Tibial nerve (tissue), 4 donors: ENCODE measurements at regions not wholly inside any gene's neighbourhood (a gene's known extent, or its start where the extent isn't known, plus 50 kb on each side); places are given as distances from the start of the nearest gene placed in this dataset.
"Not testable (repeated sequence)": the region's sequence is repeated elsewhere in the genome, so short reads cannot be mapped to it uniquely, and the experiment has no call there.

ENCODE experiments used
- DNase-seq, 2 donors: peaks; one replicate each; pipeline ENCODE4 v3.0.0-alpha.2; 2019; ENCODE audit warnings: low spot score in 2 of 2
- H3K27ac ChIP-seq, 4 donors: fragments of 200-600 bp; sonication (generic) in 3 of 4; one replicate each; pipeline ENCODE4 v1.5.1; 2017 to 2019; ENCODE audit warnings: mild to moderate bottlenecking in 1 of 4
- H3K27me3 ChIP-seq, 2 donors: fragments of 200-600 bp; sonication (generic) in 1 of 2; one replicate each; pipeline versions ENCODE4 v1.5.1 to v1.6.0; 2017 to 2019
- H3K36me3 ChIP-seq, 3 donors: fragments of 200-600 bp; sonication (generic); one replicate each; pipeline ENCODE4 v1.5.1; 2018 to 2019
- H3K4me1 ChIP-seq, 4 donors: fragments of 200-600 bp; sonication (generic) in 3 of 4; one replicate each; pipeline ENCODE4 v1.5.1; 2017 to 2019
- H3K4me3 ChIP-seq, 4 donors: fragments of 200-600 bp; sonication (generic) in 3 of 4; one replicate each; pipeline ENCODE4 v1.5.1; 2017 to 2019; ENCODE audit warnings: mild to moderate bottlenecking in 1 of 4, moderate library complexity in 1 of 4
- H3K9me3 ChIP-seq, 4 donors: fragments of 200-600 bp; sonication (generic) in 3 of 4; one replicate each; pipeline ENCODE4 v1.5.1; 2017 to 2019
- CTCF ChIP-seq, 5 experiments: fragments of 200-600 bp in 3 of 5; fragments of 450-650 bp in 2 of 5; sonication (generic) in 3 of 5; IDR thresholded peaks; one replicate each; pipeline ENCODE4 v1.5.1; 2016 to 2019; ENCODE audit warnings: antibody characterized with exemption in 5 of 5, mild to moderate bottlenecking in 3 of 5, moderate library complexity in 2 of 5
- EP300 ChIP-seq, 2 donors: sonication (generic); formaldehyde crosslinking; IDR thresholded peaks; one replicate each; pipeline ENCODE4 v1.6.1; 2017; ENCODE audit warnings: antibody characterized with exemption in 2 of 2, mild to moderate bottlenecking in 1 of 2
- POLR2A ChIP-seq, 2 donors: fragments of 450-650 bp; IDR thresholded peaks; one replicate each; pipeline ENCODE4 v1.6.1; 2017; ENCODE audit warnings: antibody characterized with exemption in 2 of 2, mild to moderate bottlenecking in 2 of 2, moderate library complexity in 2 of 2
- WGBS, 2 donors: methylation state at CpG; one replicate each; pipeline ENCODE4 v1.1.5; 2018; 5-methylcytosine and 5-hydroxymethylcytosine counted together

DNA sequence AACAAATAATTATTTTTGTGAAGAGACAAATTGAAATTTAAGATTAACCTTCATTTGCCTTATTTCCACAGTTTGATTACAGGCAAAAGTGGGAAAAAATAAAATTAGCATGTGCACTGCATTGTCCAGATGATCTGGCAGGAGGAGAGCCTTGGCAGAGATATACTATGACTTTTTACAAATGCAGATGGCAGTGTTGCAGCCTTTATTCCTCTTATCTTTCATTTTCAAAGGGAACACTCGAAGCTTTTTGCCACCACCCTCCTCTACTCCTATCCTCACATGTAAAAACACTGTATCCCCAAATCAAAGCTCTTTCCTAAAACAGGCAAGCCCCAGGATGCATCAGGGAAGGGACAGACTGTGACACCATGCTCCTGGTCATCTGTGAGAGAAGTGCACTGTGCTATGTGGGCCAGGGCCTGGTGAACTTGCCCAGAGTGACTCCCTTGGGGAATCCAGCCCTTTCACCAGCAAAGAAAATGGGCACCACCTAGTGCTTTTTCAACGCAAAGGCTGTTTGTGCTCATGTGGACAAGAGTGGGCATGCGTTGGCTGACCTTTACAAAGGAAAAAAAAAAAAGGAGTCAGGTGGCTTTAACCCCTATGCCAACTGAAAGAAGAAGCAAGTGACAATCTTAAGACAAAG, 74.7 kb upstream of the ETAA1 start:
- peaks cover 0 to 19% (median 0%) of the 10 kb centered on the region in 4 donors for H3K4me1 ChIP-seq
- no peaks in the 10 kb centered on the region for H3K36me3 ChIP-seq
- TF ChIP-seq POLR2A (IDR thresholded peaks at IDR 0.05): no peak
- peak in 3 of 5 experiments; percentile 16 to 33 (median 27) for TF ChIP-seq CTCF (IDR thresholded peaks at IDR 0.05)
- H3K4me3 ChIP-seq: no peak overlapping the region
- 56% methylated on average over 3 of the region's 3 CpGs for WGBS, 2 donors
- no peaks in the 10 kb centered on the region for H3K27me3 ChIP-seq
- no peak overlapping the region for H3K27ac ChIP-seq
- no peaks in the 10 kb centered on the region for H3K9me3 ChIP-seq
- no peak for DNase-seq

DNA sequence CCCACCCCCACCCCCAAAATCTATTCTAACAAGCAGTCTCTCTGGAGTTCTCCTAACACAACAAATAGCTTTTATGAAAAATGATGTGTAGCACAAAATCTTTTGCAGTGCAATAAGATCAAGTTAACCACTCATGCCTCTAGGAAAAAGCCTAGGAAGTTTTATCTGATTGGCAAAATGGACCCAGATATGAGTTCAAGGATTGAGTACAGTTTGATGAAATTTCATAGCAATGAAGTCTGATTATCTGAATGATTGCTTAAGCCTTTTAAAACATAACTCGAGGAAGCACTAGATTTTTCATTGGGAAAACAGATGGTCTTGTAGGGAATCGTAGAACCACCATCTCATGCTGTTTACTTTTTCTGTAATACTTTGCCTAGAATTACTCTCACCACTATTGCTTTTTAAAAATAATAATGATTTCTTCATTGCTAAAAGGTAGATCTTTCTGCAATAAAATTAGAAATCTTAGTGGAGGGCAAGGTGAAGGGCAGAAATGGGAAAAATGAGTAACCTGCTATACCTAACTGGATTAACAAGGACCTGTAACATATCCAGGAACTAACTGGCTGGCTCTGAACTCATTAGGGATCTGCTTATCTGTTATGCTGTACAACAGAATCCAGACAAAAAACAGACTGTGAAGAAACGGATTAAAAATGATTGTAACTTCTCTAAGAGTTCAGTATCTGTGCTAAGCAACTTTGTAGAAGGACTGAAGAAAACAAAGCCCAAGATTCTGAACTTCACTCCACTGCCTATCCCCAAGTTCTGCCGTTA, 73.7 kb upstream of the ETAA1 start:
- H3K27ac ChIP-seq: no peak overlapping the region
- DNase-seq: no peak
- H3K36me3 ChIP-seq: no peaks in the 10 kb centered on the region
- TF ChIP-seq POLR2A (IDR thresholded peaks at IDR 0.05): no peak
- no peak for TF ChIP-seq CTCF (IDR thresholded peaks at IDR 0.05)
- TF ChIP-seq EP300 (IDR thresholded peaks at IDR 0.05): no peak
- no peaks in the 10 kb centered on the region for H3K9me3 ChIP-seq
- 72 to 79% methylated on average over 4 of the region's 4 CpGs for WGBS, 2 donors
- H3K4me1 ChIP-seq: peaks cover 0 to 19% (median 0%) of the 10 kb centered on the region in 4 donors
- no peak overlapping the region for H3K4me3 ChIP-seq
- no peaks in the 10 kb centered on the region for H3K27me3 ChIP-seq

DNA sequence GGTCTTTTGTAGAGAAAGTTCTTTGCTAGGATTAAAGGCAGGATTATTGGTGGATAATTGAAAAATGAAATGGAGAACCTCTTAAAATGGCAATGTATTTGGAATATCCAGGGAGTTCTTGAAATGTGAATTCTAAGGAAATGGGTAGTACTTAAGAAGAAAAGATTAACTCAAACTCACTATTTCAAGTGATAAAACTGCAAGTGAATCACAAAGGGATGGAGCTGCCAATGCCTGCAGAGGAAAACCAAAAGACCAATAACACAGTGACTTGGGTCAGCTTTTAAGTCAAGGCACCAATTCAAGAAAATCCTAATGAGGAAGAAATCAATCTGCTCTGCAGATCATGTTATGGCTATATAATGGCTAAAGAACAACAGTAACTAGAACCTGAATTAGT, 67.6 kb upstream of the ETAA1 start:
- Histone ChIP-seq H3K27me3 (no peaks in the 10 kb centered on the region), H3K9me3 (no peaks in the 10 kb centered on the region), H3K27ac (no peak overlapping the region), H3K4me1 (no peaks in the 10 kb centered on the region), H3K36me3 (no peaks in the 10 kb centered on the region), H3K4me3 (no peak overlapping the region)
- TF ChIP-seq POLR2A (IDR thresholded peaks at IDR 0.05) (no peak), CTCF (IDR thresholded peaks at IDR 0.05) (no peak), EP300 (IDR thresholded peaks at IDR 0.05) (no peak)
- no peak for DNase-seq

DNA sequence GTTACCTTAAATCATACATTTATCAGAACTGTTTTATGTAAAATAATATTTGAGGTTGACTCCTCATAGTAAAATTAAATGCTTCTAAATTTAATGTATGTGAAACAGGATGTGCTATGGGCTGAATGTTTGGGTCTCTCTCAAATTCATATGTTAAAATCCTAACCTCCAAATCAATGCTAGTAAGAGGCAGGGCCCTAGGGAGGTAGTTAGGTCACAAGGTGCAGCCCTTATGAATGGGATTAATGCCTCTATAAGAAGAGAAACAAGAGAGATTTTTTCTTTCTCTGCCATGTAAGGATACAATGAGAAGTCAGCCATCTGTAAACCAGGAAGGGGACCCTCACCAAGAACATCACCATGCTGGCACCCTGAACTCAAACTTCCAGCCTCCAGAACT, 67.2 kb upstream of the ETAA1 start:
- Histone ChIP-seq H3K27me3 (no peaks in the 10 kb centered on the region), H3K27ac (no peak overlapping the region), H3K4me1 (no peaks in the 10 kb centered on the region), H3K36me3 (no peaks in the 10 kb centered on the region), H3K4me3 (no peak overlapping the region), H3K9me3 (no peaks in the 10 kb centered on the region)
- TF ChIP-seq EP300 (IDR thresholded peaks at IDR 0.05) (no peak), CTCF (IDR thresholded peaks at IDR 0.05) (no peak), POLR2A (IDR thresholded peaks at IDR 0.05) (no peak)
- DNase-seq: no peak

DNA sequence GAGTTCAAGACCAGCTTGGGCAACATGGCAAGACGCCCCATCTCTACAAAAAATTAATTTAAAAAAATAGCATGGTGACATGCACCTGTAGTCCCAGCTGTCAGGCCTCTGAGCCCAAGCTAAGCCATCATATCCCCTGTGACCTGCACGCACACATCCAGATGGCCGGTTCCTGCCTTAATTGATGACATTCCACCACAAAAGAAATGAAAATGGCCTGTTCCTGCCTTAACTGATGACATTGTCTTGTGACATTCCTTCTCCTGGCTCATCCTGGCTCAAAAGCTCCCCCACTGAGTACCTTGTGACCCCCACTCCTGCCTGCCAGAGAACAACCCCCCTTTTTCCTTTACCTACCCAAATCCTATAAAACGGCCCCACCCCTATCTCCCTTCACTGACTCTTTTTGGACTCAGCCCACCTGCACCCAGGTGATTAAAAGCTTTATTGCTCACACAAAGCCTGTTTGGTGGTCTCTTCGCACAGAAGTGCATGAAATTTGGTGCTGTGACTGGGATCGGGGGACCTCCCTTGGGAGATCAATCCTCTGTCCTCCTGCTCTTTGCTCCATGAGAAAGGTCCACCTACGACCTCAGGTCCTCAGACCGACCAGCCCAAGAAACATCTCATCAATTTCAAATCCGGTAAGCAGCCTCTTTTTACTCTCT, 65.6 kb upstream of the ETAA1 start:
- H3K4me3 ChIP-seq, H3K27me3 ChIP-seq, H3K27ac ChIP-seq, H3K36me3 ChIP-seq, H3K4me1 ChIP-seq, DNase-seq, H3K9me3 ChIP-seq: not testable (repeated sequence)
- 90 to 94% methylated on average over 9 of the region's 9 CpGs for WGBS, 2 donors
